GM12878 (cell line): ENCODE measurements at regions not wholly inside any gene's neighbourhood (a gene's known extent, or its start where the extent isn't known, plus 50 kb on each side); places are given as distances from the start of the nearest gene placed in this dataset.

ENCODE experiments used
- ATAC-seq: fragments of 200-7000 bp; cut with Tn5 transposase; 3 replicates; pipeline ENCODE4 v1.9.1; 2020; ENCODE audit warnings: mild to moderate bottlenecking, moderate library complexity
- BruUV-seq: library from RNA; stranded (reverse); fragments of 400-500 nt; replicated peaks from 2 replicates; lab custom pipeline; 2021; lab: Mats Ljungman, UMichigan
- CTCF ChIA-PET: fragments of 300-600 bp; sonication (Branson Sonifier 250); formaldehyde crosslinking; extraction: SDS; loops from one replicate; lab custom pipeline; 2021; ENCODE audit warnings: inconsistent platforms; lab: Yijun Ruan, JAX
- POLR2A ChIA-PET: fragments of 350-600 bp; formaldehyde crosslinking; extraction: SDS; loops from one replicate; lab custom pipeline; 2021; ENCODE audit warnings: inconsistent platforms; lab: Charles Lee
- RAD21 ChIA-PET: fragments of 300-600 bp; sonication (Branson Sonifier 250); formaldehyde crosslinking; loops from one replicate; lab custom pipeline; 2023; ENCODE audit warnings: antibody characterized with exemption; ENCODE audit not compliant: unreplicated experiment; lab: Charles Lee
- SMC1A ChIA-PET: fragments of 300-600 bp; sonication (Branson Sonifier 250); formaldehyde crosslinking; loops from one replicate; lab custom pipeline; 2023; ENCODE audit not compliant: unreplicated experiment, uncharacterized antibody; lab: Charles Lee
- DNase-seq: peaks from one replicate; pipeline ENCODE4 v3.0.0-alpha.2; 2011; ENCODE audit warnings: low read depth, low spot score
- FAIRE-seq: peaks from 3 replicates; lab custom pipeline; 2011; peaks lifted over from hg19 to GRCh38; lab: Jason Lieb, UNC
- H2AFZ ChIP-seq: 2 replicates; pipeline ENCODE4 v1.6.0; 2011; ENCODE audit warnings: low read depth, low read length, control low read depth; ENCODE audit not compliant: control insufficient read depth
- H3K27ac ChIP-seq: 2 replicates; pipeline ENCODE4 v1.5.1; 2011; ENCODE audit warnings: control low read depth; ENCODE audit not compliant: control insufficient read depth, insufficient read depth
- H3K27me3 ChIP-seq, 2 experiments: replicated peaks in 1 of 2; 2 replicates each; pipeline versions ENCODE4 v1.6.0 to v1.6.1; 2011; ENCODE audit warnings: low read length in 1 of 2; ENCODE audit not compliant: control insufficient read depth in 2 of 2, insufficient read depth in 2 of 2
- H3K36me3 ChIP-seq, 2 experiments: 2 replicates each; pipeline ENCODE4 v1.5.1; 2011; ENCODE audit warnings: low read length in 1 of 2; ENCODE audit not compliant: control insufficient read depth in 2 of 2, insufficient read depth in 2 of 2
- H3K4me1 ChIP-seq: 2 replicates; pipeline ENCODE4 v1.6.1; 2011; ENCODE audit warnings: mild to moderate bottlenecking, low read length, moderate library complexity, mixed read lengths; ENCODE audit not compliant: control insufficient read depth, insufficient read depth
- H3K4me2 ChIP-seq: 2 replicates; pipeline ENCODE4 v1.6.0; 2011; ENCODE audit warnings: control low read depth; ENCODE audit not compliant: control insufficient read depth, insufficient read depth
- H3K4me3 ChIP-seq: fragments of 200-600 bp; sonication (generic); 2 replicates; pipeline ENCODE4 v1.5.1; 2016
- H3K79me2 ChIP-seq: 2 replicates; pipeline ENCODE4 v1.6.0; 2011; ENCODE audit warnings: low read length; ENCODE audit not compliant: control insufficient read depth, insufficient read depth
- H3K9ac ChIP-seq: 2 replicates; pipeline ENCODE4 v1.8.0; 2011; ENCODE audit warnings: low read length, control low read depth, mixed read lengths; ENCODE audit not compliant: control insufficient read depth, insufficient read depth
- H3K9me3 ChIP-seq: replicated peaks from 3 replicates; pipeline ENCODE4 v1.5.1; 2011; ENCODE audit warnings: mild to moderate bottlenecking, low read length; ENCODE audit not compliant: control insufficient read depth, insufficient read depth
- H4K20me1 ChIP-seq: 2 replicates; pipeline ENCODE4 v1.6.0; 2011; ENCODE audit not compliant: control insufficient read depth, insufficient read depth
- EGR1 ChIP-seq, 2 experiments: IDR thresholded peaks; 1 replicate in 1 of 2; 2 replicates in 1 of 2; pipeline ENCODE4 v1.6.1; 2011 to 2012; ENCODE audit warnings: low read depth in 2 of 2, low read length in 2 of 2, borderline replicate concordance in 1 of 2, mild to moderate bottlenecking in 1 of 2, moderate library complexity in 1 of 2
- FOXK2 ChIP-seq: fragments of 450-650 bp; IDR thresholded peaks from 2 replicates; pipeline ENCODE4 v1.6.1; 2017; ENCODE audit warnings: mild to moderate bottlenecking, moderate library complexity
- JUNB ChIP-seq: IDR thresholded peaks from 2 replicates; pipeline ENCODE4 v1.6.1; 2016; ENCODE audit warnings: antibody characterized with exemption, mild to moderate bottlenecking
- KAT2A ChIP-seq: conservative IDR thresholded peaks from 2 replicates; pipeline ENCODE4 v1.6.1; 2011; ENCODE audit warnings: low read depth, low read length; ENCODE audit not compliant: control insufficient read depth
- LARP7 ChIP-seq: fragments of 450-650 bp; IDR thresholded peaks from 2 replicates; pipeline ENCODE4 v1.6.1; 2017; ENCODE audit warnings: mild to moderate bottlenecking
- MXI1 ChIP-seq: fragments of 150-350 bp; IDR thresholded peaks from 2 replicates; pipeline ENCODE4 v1.6.1; 2011; ENCODE audit warnings: low read depth, mild to moderate bottlenecking, inconsistent platforms, low read length, improper control_type of control experiment
- NR2C1 ChIP-seq: fragments of 450-650 bp; IDR thresholded peaks from 2 replicates; pipeline ENCODE4 v1.6.1; 2017; ENCODE audit warnings: antibody characterized with exemption, mild to moderate bottlenecking, moderate library complexity
- PKNOX1 ChIP-seq: fragments of 450-650 bp; IDR thresholded peaks from 2 replicates; pipeline ENCODE4 v1.6.1; 2016; ENCODE audit warnings: mild to moderate bottlenecking
- POLR2AphosphoS2 ChIP-seq: IDR thresholded peaks from 2 replicates; pipeline ENCODE4 v1.6.1; 2011; ENCODE audit warnings: low read depth, mild to moderate bottlenecking, low read length, improper control_type of control experiment, moderate library complexity
- TAF1 ChIP-seq: IDR thresholded peaks from 2 replicates; pipeline ENCODE4 v1.6.1; 2011; ENCODE audit warnings: mild to moderate bottlenecking, low read depth, low read length, borderline replicate concordance
- USF1 ChIP-seq: IDR thresholded peaks from 2 replicates; pipeline ENCODE4 v1.6.1; 2011; ENCODE audit warnings: borderline replicate concordance, low read depth, mild to moderate bottlenecking, moderate library complexity, mixed read lengths, low read length; ENCODE audit not compliant: insufficient read depth; ENCODE audit errors: extremely low read length
- ZBTB11 ChIP-seq: fragments of 450-650 bp; formaldehyde crosslinking; IDR thresholded peaks from 2 replicates; pipeline ENCODE4 v1.5.0; 2022; ENCODE audit warnings: mild to moderate bottlenecking, missing genetic modification characterization
- ZBTB33 ChIP-seq: fragments of 450-650 bp; IDR thresholded peaks from 2 replicates; pipeline ENCODE4 v1.6.1; 2017; ENCODE audit warnings: mild to moderate bottlenecking
- in situ Hi-C: fragments of 300-500 bp; cut with MboI; formaldehyde crosslinking; loops from 9 replicates; pipeline ENCODE4 v1.14.3; 2018; ENCODE audit warnings: mixed read lengths
- intact Hi-C: fragments of 100-400 bp; cut with micrococcal nuclease; formaldehyde crosslinking; loops from one replicate; pipeline ENCODE4 v1.14.2; 2022; ENCODE audit not compliant: unreplicated experiment
- TF ChIP-seq, protein P1 (sequence below): fragments of 450-650 bp; IDR thresholded peaks from 2 replicates; pipeline ENCODE4 v1.6.1; 2016; ENCODE audit warnings: mild to moderate bottlenecking

GRCh38 chr14:27211741-27212140 is 613.9 kb upstream of the NOVA1 start:
- ATAC-seq, result no peak
- intact Hi-C loops (no loop called here), in situ Hi-C loops (no loop called here)
- ChIA-PET RAD21 (no interaction called here), SMC1A (no interaction called here), CTCF (no interaction called here), POLR2A (no interaction called here)
- no peak overlapping the region for H3K27ac ChIP-seq
- no peak overlapping the region for H3K4me2 ChIP-seq
- H3K9ac ChIP-seq, result no peak overlapping the region
- no peaks in the 10 kb centered on the region for H3K79me2 ChIP-seq
- H4K20me1 ChIP-seq, result no peaks in the 10 kb centered on the region
- DNase-seq, result no peak
- no peaks in the 10 kb centered on the region for H3K36me3 ChIP-seq
- no peak overlapping the region for H2AFZ ChIP-seq
- no peaks in the 10 kb centered on the region for H3K4me1 ChIP-seq
- no peak overlapping the region for H3K4me3 ChIP-seq
- BruUV-seq, result no TSS peak
- FAIRE-seq, result no peak
- no peaks in the 10 kb centered on the region for H3K27me3 ChIP-seq
- no peaks in the 10 kb centered on the region for H3K9me3 ChIP-seq
- TF ChIP-seq JUNB (no peak), KAT2A (no peak), FOXK2 (no peak), TAF1 (no peak), PKNOX1 (no peak), EGR1 (IDR thresholded peaks at IDR 0.05; ENCODE audit: borderline replicate concordance in 1 of 2, low read depth in 2 of 2, low read length in 2 of 2) (no peak), ZBTB11 (CRISPR knock-in tag) (no peak), MXI1 (no peak), NR2C1 (no peak), LARP7 (no peak), USF1 (no peak), ZBTB33 (no peak), POLR2AphosphoS2 (no peak)
- TF ChIP-seq, protein P1, sequence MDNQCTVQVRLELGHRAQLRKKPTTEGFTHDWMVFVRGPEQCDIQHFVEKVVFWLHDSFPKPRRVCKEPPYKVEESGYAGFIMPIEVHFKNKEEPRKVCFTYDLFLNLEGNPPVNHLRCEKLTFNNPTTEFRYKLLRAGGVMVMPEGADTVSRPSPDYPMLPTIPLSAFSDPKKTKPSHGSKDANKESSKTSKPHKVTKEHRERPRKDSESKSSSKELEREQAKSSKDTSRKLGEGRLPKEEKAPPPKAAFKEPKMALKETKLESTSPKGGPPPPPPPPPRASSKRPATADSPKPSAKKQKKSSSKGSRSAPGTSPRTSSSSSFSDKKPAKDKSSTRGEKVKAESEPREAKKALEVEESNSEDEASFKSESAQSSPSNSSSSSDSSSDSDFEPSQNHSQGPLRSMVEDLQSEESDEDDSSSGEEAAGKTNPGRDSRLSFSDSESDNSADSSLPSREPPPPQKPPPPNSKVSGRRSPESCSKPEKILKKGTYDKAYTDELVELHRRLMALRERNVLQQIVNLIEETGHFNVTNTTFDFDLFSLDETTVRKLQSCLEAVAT, result no peak
